Keratinocyte (primary cell): ENCODE measurements at regions not wholly inside any gene's neighbourhood (a gene's known extent, or its start where the extent isn't known, plus 50 kb on each side); places are given as distances from the start of the nearest gene placed in this dataset.

Experiments used
- DNase-seq: peaks from one replicate; pipeline ENCODE4 v3.0.0-alpha.2; 2011; ENCODE audit warnings: low read depth, missing footprints, low spot score
- FAIRE-seq: peaks from 2 replicates; lab custom pipeline; 2011; peaks lifted over from hg19 to GRCh38; lab: Jason Lieb, UNC
- H2AFZ ChIP-seq: 2 replicates; pipeline ENCODE4 v1.6.0; 2012; ENCODE audit warnings: low read length, control low read depth, inconsistent platforms; ENCODE audit not compliant: control insufficient read depth
- H3K27ac ChIP-seq: 2 replicates; pipeline ENCODE4 v1.5.1; 2011; ENCODE audit warnings: low read length; ENCODE audit not compliant: control insufficient read depth, insufficient read depth
- H3K27me3 ChIP-seq: 3 replicates; pipeline ENCODE4 v1.6.0; 2011; ENCODE audit warnings: low read length; ENCODE audit not compliant: control insufficient read depth, insufficient read depth; ENCODE audit errors: extremely low read depth
- H3K36me3 ChIP-seq, 2 experiments: 2 replicates in 1 of 2; 3 replicates in 1 of 2; pipeline ENCODE4 v1.5.1; 2011; ENCODE audit warnings: low read length in 2 of 2, mild to moderate bottlenecking in 1 of 2; ENCODE audit not compliant: control insufficient read depth in 2 of 2, insufficient read depth in 2 of 2; ENCODE audit errors: extremely low read depth in 1 of 2
- H3K4me1 ChIP-seq: 3 replicates; pipeline ENCODE4 v1.5.1; 2011; ENCODE audit warnings: low read length; ENCODE audit not compliant: control insufficient read depth, insufficient read depth; ENCODE audit errors: extremely low read depth
- H3K4me2 ChIP-seq: 3 replicates; pipeline ENCODE4 v1.6.0; 2011; ENCODE audit warnings: low read depth, low read length; ENCODE audit not compliant: control insufficient read depth, insufficient read depth; ENCODE audit errors: extremely low read depth
- H3K4me3 ChIP-seq, 3 experiments: fragments of 200-600 bp in 1 of 3; sonication (generic) in 1 of 3; 2 replicates in 2 of 3; 3 replicates in 1 of 3; pipeline ENCODE4 v1.5.1; 2011 to 2016; ENCODE audit warnings: low read length in 3 of 3, mild to moderate bottlenecking in 3 of 3, control low read depth in 2 of 3, inconsistent platforms in 1 of 3, low read depth in 1 of 3, mixed read lengths in 1 of 3, mixed run types in 1 of 3, moderate library complexity in 1 of 3; ENCODE audit not compliant: control insufficient read depth in 2 of 3, insufficient read depth in 2 of 3; ENCODE audit errors: extremely low read depth in 1 of 3
- H3K79me2 ChIP-seq: 2 replicates; pipeline ENCODE4 v1.6.0; 2012; ENCODE audit warnings: low read length; ENCODE audit not compliant: control insufficient read depth, insufficient read depth
- H3K9ac ChIP-seq: 3 replicates; pipeline ENCODE4 v1.6.0; 2011; ENCODE audit warnings: low read length; ENCODE audit not compliant: control insufficient read depth, insufficient read depth; ENCODE audit errors: extremely low read depth
- H3K9me1 ChIP-seq: 3 replicates; pipeline ENCODE4 v1.6.0; 2011; ENCODE audit warnings: low read length; ENCODE audit not compliant: control insufficient read depth, insufficient read depth; ENCODE audit errors: extremely low read depth
- H3K9me3 ChIP-seq: 2 replicates; pipeline ENCODE4 v1.5.1; 2012; ENCODE audit warnings: low read depth, low read length; ENCODE audit not compliant: control insufficient read depth
- H4K20me1 ChIP-seq: 3 replicates; pipeline ENCODE4 v1.6.0; 2011; ENCODE audit warnings: low read length; ENCODE audit not compliant: control insufficient read depth, insufficient read depth; ENCODE audit errors: extremely low read depth
- EZH2 ChIP-seq: IDR thresholded peaks from one replicate; pipeline ENCODE4 v1.6.1; 2012; ENCODE audit warnings: inconsistent platforms, mild to moderate bottlenecking, low read length, moderate library complexity
- dilution Hi-C: fragments of 300-500 bp; cut with MboI; formaldehyde crosslinking; loops from one replicate; pipeline ENCODE4 v1.7.0; 2020; ENCODE audit warnings: low sequenced_read_pairs; ENCODE audit not compliant: extremely low pct_ligation_motif_present
- TF ChIP-seq, protein P1 (sequence below), 3 experiments: IDR thresholded peaks in 1 of 3; conservative IDR thresholded peaks in 1 of 3; optimal IDR thresholded peaks in 1 of 3; 2 replicates in 2 of 3; 3 replicates in 1 of 3; pipeline versions ENCODE3 to v1.5.1; 2011; ENCODE audit warnings: low read length in 3 of 3, mild to moderate bottlenecking in 3 of 3, moderate library complexity in 2 of 3, control low read depth in 1 of 3, inconsistent platforms in 1 of 3; ENCODE audit not compliant: insufficient read depth in 2 of 3; ENCODE audit errors: extremely low read depth in 1 of 3

DNA sequence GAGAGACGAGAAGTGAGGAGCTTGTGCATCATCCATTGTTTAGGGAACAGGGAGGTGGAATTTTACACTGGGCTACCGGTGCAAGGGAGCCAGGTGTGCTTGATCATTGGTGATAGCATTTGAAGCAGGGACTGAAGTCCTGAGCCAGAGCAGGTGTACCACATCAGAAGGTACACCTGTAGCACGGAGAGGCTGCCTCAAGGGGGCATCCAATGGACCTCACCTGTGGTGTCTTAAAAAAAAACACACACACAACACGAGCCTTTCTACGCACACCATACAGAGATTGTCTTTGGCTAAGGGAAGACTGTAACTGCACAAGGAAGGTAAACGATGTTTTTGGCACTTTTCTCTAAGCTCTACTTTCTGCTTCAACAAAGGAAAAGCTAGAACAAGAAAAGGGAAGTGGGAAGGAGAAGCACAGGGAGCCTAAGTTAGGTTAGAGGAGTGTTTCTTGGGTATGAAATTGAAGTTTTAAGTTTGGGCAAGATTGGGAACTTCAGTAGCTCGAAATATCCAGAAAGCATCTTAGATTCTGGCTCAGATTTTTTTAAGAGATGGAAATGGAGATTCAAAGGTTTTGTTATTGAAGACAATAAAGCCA is 334.3 kb upstream of the FBXO33 start:
- Histone ChIP-seq H2AFZ (no peak overlapping the region), H3K4me3 (no peak overlapping the region), H3K4me2 (no peak overlapping the region), H3K36me3 (no peaks in the 10 kb centered on the region), H4K20me1 (no peaks in the 10 kb centered on the region), H3K27me3 (no peaks in the 10 kb centered on the region), H3K9me1 (no peaks in the 10 kb centered on the region), H3K9me3 (no peaks in the 10 kb centered on the region), H3K4me1 (no peaks in the 10 kb centered on the region), H3K9ac (no peak overlapping the region), H3K27ac (no peak overlapping the region), H3K79me2 (no peaks in the 10 kb centered on the region)
- no peak for FAIRE-seq
- DNase-seq, result no peak
- TF ChIP-seq, protein P1, sequence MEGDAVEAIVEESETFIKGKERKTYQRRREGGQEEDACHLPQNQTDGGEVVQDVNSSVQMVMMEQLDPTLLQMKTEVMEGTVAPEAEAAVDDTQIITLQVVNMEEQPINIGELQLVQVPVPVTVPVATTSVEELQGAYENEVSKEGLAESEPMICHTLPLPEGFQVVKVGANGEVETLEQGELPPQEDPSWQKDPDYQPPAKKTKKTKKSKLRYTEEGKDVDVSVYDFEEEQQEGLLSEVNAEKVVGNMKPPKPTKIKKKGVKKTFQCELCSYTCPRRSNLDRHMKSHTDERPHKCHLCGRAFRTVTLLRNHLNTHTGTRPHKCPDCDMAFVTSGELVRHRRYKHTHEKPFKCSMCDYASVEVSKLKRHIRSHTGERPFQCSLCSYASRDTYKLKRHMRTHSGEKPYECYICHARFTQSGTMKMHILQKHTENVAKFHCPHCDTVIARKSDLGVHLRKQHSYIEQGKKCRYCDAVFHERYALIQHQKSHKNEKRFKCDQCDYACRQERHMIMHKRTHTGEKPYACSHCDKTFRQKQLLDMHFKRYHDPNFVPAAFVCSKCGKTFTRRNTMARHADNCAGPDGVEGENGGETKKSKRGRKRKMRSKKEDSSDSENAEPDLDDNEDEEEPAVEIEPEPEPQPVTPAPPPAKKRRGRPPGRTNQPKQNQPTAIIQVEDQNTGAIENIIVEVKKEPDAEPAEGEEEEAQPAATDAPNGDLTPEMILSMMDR (optimal IDR thresholded peaks at IDR 0.05 in 1 of 3, IDR thresholded peaks at IDR 0.05 in 1 of 3, conservative IDR thresholded peaks at IDR 0.05 in 1 of 3; ENCODE audit: extremely low read depth in 1 of 3, insufficient read depth in 2 of 3, low read length in 3 of 3), result no peak
- TF ChIP-seq EZH2, result no peak
- dilution Hi-C loops, result no loop called here

DNA sequence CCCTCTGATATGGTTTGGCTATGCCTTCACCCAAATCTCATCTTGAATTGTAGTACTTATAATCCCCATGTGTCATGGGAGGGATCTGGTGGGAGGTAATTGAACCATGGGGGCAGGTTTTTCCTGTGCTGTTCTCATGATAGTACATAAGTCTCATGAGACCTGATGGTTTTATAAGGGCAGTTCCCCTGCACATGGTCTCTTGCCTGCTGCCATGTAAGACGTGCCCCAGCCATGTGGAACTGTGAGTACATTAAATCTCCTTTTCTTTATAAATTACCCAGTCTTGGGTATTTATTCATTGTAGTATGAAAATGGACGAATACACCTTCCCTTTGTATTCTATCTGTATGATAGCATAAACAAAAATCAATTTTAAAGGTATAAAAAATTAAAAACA is 333.4 kb upstream of the FBXO33 start:
- H3K9ac ChIP-seq, result no peak overlapping the region
- H3K4me1 ChIP-seq, result no peaks in the 10 kb centered on the region
- no peak for FAIRE-seq
- no peaks in the 10 kb centered on the region for H3K79me2 ChIP-seq
- H3K4me2 ChIP-seq, result no peak overlapping the region
- no peak overlapping the region for H3K4me3 ChIP-seq
- H3K9me1 ChIP-seq, result no peaks in the 10 kb centered on the region
- no peaks in the 10 kb centered on the region for H3K9me3 ChIP-seq
- no peak overlapping the region for H2AFZ ChIP-seq
- dilution Hi-C loops, result no loop called here
- no peaks in the 10 kb centered on the region for H3K36me3 ChIP-seq
- H4K20me1 ChIP-seq, result no peaks in the 10 kb centered on the region
- no peak overlapping the region for H3K27ac ChIP-seq
- DNase-seq, result no peak
- TF ChIP-seq, protein P1 (optimal IDR thresholded peaks at IDR 0.05 in 1 of 3, IDR thresholded peaks at IDR 0.05 in 1 of 3, conservative IDR thresholded peaks at IDR 0.05 in 1 of 3; ENCODE audit: extremely low read depth in 1 of 3, insufficient read depth in 2 of 3, low read length in 3 of 3), result no peak
- TF ChIP-seq EZH2, result no peak
- no peaks in the 10 kb centered on the region for H3K27me3 ChIP-seq
